KMS-11 (cell line): ENCODE measurements at regions not wholly inside any gene's neighbourhood (a gene's known extent, or its start where the extent isn't known, plus 50 kb on each side); places are given as distances from the start of the nearest gene placed in this dataset.

Source experiments
- H2AFZ ChIP-seq: fragments of 200-600 bp; sonication (generic); 2 replicates; pipeline ENCODE4 v1.6.1; 2016; ENCODE audit warnings: antibody characterized with exemption, mixed run types, low read depth
- H3K27ac ChIP-seq: fragments of 200-600 bp; sonication (generic); 2 replicates; pipeline ENCODE4 v1.6.1; 2016; ENCODE audit warnings: mild to moderate bottlenecking, mixed run types
- H3K27me3 ChIP-seq: fragments of 200-600 bp; sonication (generic); 2 replicates; pipeline ENCODE4 v1.6.1; 2017; ENCODE audit warnings: mild to moderate bottlenecking, low read depth, mixed run types, moderate library complexity; ENCODE audit not compliant: insufficient read depth
- H3K36me3 ChIP-seq: fragments of 200-600 bp; sonication (generic); 2 replicates; pipeline ENCODE4 v1.6.1; 2017; ENCODE audit warnings: mild to moderate bottlenecking, mixed run types; ENCODE audit not compliant: insufficient read depth
- H3K4me1 ChIP-seq: fragments of 200-600 bp; sonication (generic); 2 replicates; pipeline ENCODE4 v1.6.1; 2016; ENCODE audit warnings: mild to moderate bottlenecking, low read depth, mixed run types; ENCODE audit not compliant: poor library complexity, severe bottlenecking
- H3K4me2 ChIP-seq: fragments of 200-600 bp; sonication (generic); 2 replicates; pipeline ENCODE4 v1.7.0; 2016; ENCODE audit warnings: mild to moderate bottlenecking, mixed run types
- H3K4me3 ChIP-seq: fragments of 200-600 bp; sonication (generic); IDR thresholded peaks from 2 replicates; pipeline ENCODE4 v1.6.1; 2017; ENCODE audit warnings: low read depth, low read length, mixed read lengths; ENCODE audit not compliant: insufficient read depth
- H3K79me2 ChIP-seq: fragments of 200-600 bp; sonication (generic); 2 replicates; pipeline ENCODE4 v1.6.1; 2016; ENCODE audit warnings: low read depth, mixed run types; ENCODE audit not compliant: insufficient read depth
- H3K9ac ChIP-seq: fragments of 200-600 bp; sonication (generic); 2 replicates; pipeline ENCODE4 v1.6.1; 2016; ENCODE audit warnings: mild to moderate bottlenecking, mixed run types
- H4K20me1 ChIP-seq: fragments of 200-600 bp; sonication (generic); 2 replicates; pipeline ENCODE4 v1.6.1; 2016; ENCODE audit warnings: mild to moderate bottlenecking, mixed run types; ENCODE audit not compliant: insufficient read depth
- TF ChIP-seq, protein P1 (sequence below): fragments of 200-600 bp; sonication (generic); conservative IDR thresholded peaks from 2 replicates; pipeline ENCODE4 v1.6.1; 2017; ENCODE audit warnings: low read depth, mild to moderate bottlenecking, antibody characterized with exemption, low read length, moderate library complexity, mixed read lengths

DNA sequence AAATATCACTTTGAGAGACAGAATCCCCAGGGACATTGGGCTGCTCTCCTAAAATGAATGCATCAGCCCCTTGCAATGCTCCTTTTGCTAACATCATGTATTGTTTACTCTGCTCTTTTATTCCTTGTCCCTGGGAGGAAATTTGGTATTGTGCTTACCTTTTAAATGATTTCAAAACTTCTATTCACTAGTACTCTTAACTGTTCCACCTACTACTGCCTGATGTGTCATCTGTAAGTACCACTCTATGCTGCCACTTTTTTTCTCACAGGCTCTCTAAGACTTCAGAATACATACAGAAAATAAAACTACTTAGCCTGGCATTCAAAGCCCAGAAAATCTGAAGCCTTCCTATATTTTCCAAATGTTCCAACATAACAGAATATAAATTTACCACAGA is 667.2 kb downstream of the BRINP1 start:
- Histone ChIP-seq H3K4me1 (no peaks in the 10 kb centered on the region), H3K4me3 (no peak overlapping the region), H3K36me3 (no peaks in the 10 kb centered on the region), H3K79me2 (no peaks in the 10 kb centered on the region), H4K20me1 (no peaks in the 10 kb centered on the region), H2AFZ (no peak overlapping the region), H3K9ac (no peak overlapping the region), H3K27ac (no peak overlapping the region), H3K27me3 (no peaks in the 10 kb centered on the region), H3K4me2 (no peak overlapping the region)
- TF ChIP-seq, protein P1, sequence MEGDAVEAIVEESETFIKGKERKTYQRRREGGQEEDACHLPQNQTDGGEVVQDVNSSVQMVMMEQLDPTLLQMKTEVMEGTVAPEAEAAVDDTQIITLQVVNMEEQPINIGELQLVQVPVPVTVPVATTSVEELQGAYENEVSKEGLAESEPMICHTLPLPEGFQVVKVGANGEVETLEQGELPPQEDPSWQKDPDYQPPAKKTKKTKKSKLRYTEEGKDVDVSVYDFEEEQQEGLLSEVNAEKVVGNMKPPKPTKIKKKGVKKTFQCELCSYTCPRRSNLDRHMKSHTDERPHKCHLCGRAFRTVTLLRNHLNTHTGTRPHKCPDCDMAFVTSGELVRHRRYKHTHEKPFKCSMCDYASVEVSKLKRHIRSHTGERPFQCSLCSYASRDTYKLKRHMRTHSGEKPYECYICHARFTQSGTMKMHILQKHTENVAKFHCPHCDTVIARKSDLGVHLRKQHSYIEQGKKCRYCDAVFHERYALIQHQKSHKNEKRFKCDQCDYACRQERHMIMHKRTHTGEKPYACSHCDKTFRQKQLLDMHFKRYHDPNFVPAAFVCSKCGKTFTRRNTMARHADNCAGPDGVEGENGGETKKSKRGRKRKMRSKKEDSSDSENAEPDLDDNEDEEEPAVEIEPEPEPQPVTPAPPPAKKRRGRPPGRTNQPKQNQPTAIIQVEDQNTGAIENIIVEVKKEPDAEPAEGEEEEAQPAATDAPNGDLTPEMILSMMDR: no peak

DNA sequence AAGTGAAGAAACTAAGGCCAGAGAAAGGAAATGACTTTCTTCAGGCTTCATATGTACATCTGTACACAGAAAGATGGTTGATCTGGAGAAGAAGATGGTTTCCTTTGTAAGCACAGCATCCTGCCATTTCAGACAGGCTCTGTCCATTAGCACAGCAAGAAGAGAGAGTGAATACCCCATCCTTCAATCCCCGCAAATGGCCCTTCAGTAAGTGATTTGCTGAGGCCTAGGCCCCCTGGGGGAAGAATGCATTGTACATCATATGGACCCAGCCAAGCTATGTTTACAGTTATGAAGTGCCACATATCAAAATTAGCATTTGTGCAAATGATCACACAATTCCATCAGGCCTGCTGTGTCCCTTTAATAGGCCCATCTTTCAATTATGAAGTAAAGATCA is 657.4 kb downstream of the BRINP1 start:
- Histone ChIP-seq H3K79me2 (no peaks in the 10 kb centered on the region), H3K9ac (no peak overlapping the region), H4K20me1 (no peaks in the 10 kb centered on the region), H3K27me3 (no peaks in the 10 kb centered on the region), H3K4me3 (no peak overlapping the region), H2AFZ (no peak overlapping the region), H3K27ac (no peak overlapping the region), H3K36me3 (no peaks in the 10 kb centered on the region), H3K4me2 (no peak overlapping the region), H3K4me1 (no peaks in the 10 kb centered on the region)
- TF ChIP-seq, protein P1: no peak

DNA sequence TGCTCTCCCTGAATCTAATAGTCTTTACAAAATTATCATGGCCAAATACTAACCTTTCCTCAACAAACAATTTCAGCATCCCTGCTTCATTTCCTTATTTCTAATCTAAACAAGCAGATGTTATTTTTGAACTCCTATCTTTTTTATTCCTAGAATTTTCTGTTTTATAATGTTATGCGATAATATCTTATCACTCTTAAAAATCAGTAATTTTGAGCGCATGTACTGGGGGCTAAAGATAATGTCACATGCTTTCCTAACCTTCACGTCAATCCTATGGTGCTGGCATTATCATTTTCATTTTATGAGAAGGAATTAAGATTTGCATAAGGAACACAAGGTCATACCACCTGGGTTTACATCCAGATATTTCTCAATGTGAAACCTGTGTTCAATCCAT is 648.0 kb downstream of the BRINP1 start:
- Histone ChIP-seq H3K4me3 (no peak overlapping the region), H3K4me2 (no peak overlapping the region), H4K20me1 (no peaks in the 10 kb centered on the region), H3K27me3 (no peaks in the 10 kb centered on the region), H3K9ac (no peak overlapping the region), H3K4me1 (no peaks in the 10 kb centered on the region), H2AFZ (no peak overlapping the region), H3K36me3 (no peaks in the 10 kb centered on the region), H3K27ac (no peak overlapping the region), H3K79me2 (no peaks in the 10 kb centered on the region)
- TF ChIP-seq, protein P1: no peak

DNA sequence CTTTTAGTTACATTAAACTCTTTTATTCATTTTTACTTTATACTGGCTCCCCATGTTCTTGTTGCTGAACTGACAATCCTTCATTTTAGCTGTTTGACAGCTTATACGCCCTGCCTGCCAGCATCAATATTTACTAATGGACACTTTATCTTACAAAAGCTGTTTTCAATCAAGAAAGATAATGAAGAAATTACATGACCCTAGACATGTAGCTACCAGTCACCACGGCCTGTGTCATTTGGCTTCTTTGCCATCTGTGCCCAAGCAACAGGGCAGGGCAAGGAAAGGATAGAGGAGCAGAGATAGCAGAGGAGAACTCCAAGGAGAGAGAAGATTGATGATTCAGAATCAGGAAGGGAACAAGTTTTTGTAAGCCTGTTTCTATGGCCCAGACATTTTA is 647.3 kb downstream of the BRINP1 start:
- no peak overlapping the region for H3K27ac ChIP-seq
- no peaks in the 10 kb centered on the region for H3K27me3 ChIP-seq
- TF ChIP-seq, protein P1: no peak
- no peaks in the 10 kb centered on the region for H3K36me3 ChIP-seq
- H3K79me2 ChIP-seq: no peaks in the 10 kb centered on the region
- no peak overlapping the region for H3K9ac ChIP-seq
- no peak overlapping the region for H2AFZ ChIP-seq
- no peaks in the 10 kb centered on the region for H3K4me1 ChIP-seq
- H3K4me2 ChIP-seq: no peak overlapping the region
- H4K20me1 ChIP-seq: no peaks in the 10 kb centered on the region
- H3K4me3 ChIP-seq: no peak overlapping the region

DNA sequence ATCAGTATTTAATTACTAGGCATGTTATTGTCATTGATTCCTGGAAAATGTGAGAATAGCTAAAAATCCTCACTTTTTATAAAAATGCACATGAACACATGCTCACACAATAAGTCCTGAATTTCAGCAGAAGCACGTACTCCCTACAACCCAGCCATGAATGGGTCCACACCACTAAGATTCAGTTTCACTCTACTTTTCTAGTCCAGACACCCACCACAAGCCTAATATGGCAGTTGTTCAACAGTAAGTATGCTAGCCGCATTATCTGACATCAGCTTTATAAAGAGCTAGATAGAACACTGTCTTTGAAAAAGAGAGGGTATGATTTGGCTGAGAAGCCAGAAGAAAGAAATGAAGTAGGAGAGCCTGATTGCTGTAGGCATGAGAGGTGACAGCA is 639.3 kb downstream of the BRINP1 start:
- no peak overlapping the region for H3K9ac ChIP-seq
- H3K27me3 ChIP-seq: no peaks in the 10 kb centered on the region

More for the DNA sequence above, 639.3 kb downstream of the BRINP1 start:
- H4K20me1 ChIP-seq: no peaks in the 10 kb centered on the region
- no peaks in the 10 kb centered on the region for H3K79me2 ChIP-seq
- H2AFZ ChIP-seq: no peak overlapping the region
- no peaks in the 10 kb centered on the region for H3K36me3 ChIP-seq
- no peak overlapping the region for H3K4me3 ChIP-seq
- no peak overlapping the region for H3K4me2 ChIP-seq
- TF ChIP-seq, protein P1: no peak
- H3K4me1 ChIP-seq: no peaks in the 10 kb centered on the region
- H3K27ac ChIP-seq: no peak overlapping the region
